ENCODE measurements at regions not wholly inside any gene's neighbourhood (a gene's known extent, or its start where the extent isn't known, plus 50 kb on each side); places are given as distances from the start of the nearest gene placed in this dataset.

- in situ Hi-C loops (cut with HindIII; ENCODE audit: low pct_unique_long_range_greater_than_20kb, low sequenced_read_pairs), result no loop called here
- DNase-seq (ENCODE audit: low read depth, low spot score), result no peak
Measured at GRCh38 chr2:60168247-60168646, 385.2 kb downstream of the BCL11A start.

- in situ Hi-C loops (cut with HindIII; ENCODE audit: low pct_unique_long_range_greater_than_20kb, low sequenced_read_pairs), result no loop called here
- DNase-seq (ENCODE audit: low read depth, low spot score), result no peak
Measured at GRCh38 chr2:60167089-60167488, 386.4 kb downstream of the BCL11A start.

- in situ Hi-C loops (cut with HindIII; ENCODE audit: low pct_unique_long_range_greater_than_20kb, low sequenced_read_pairs), result no loop called here
- no peak for DNase-seq (ENCODE audit: low read depth, low spot score)
Measured at GRCh38 chr2:60163691-60164090, 389.8 kb downstream of the BCL11A start.

- in situ Hi-C loops (cut with HindIII; ENCODE audit: low pct_unique_long_range_greater_than_20kb, low sequenced_read_pairs), result no loop called here
- DNase-seq (ENCODE audit: low read depth, low spot score), result no peak
Measured at GRCh38 chr2:60159519-60159918, 393.9 kb downstream of the BCL11A start.

GRCh38 chr2:60158262-60158661, 395.2 kb downstream of the BCL11A start:
- no peak for DNase-seq (ENCODE audit: low read depth, low spot score)
- in situ Hi-C loops (cut with HindIII; ENCODE audit: low pct_unique_long_range_greater_than_20kb, low sequenced_read_pairs), result no loop called here

- in situ Hi-C loops (cut with HindIII; ENCODE audit: low pct_unique_long_range_greater_than_20kb, low sequenced_read_pairs), result no loop called here
- no peak for DNase-seq (ENCODE audit: low read depth, low spot score)
Measured at GRCh38 chr2:60157283-60157682, 396.2 kb downstream of the BCL11A start.

- in situ Hi-C loops (cut with HindIII; ENCODE audit: low pct_unique_long_range_greater_than_20kb, low sequenced_read_pairs), result no loop called here
- no peak for DNase-seq (ENCODE audit: low read depth, low spot score)
Measured at GRCh38 chr2:60154142-60154541, 399.3 kb downstream of the BCL11A start.

- in situ Hi-C loops (cut with HindIII; ENCODE audit: low pct_unique_long_range_greater_than_20kb, low sequenced_read_pairs), result no loop called here
- DNase-seq (ENCODE audit: low read depth, low spot score), result peak; percentile 72
Measured at GRCh38 chr2:60152226-60152833, 401.1 kb downstream of the BCL11A start.

GRCh38 chr2:60149176-60149575, 404.3 kb downstream of the BCL11A start:
- in situ Hi-C loops (cut with HindIII; ENCODE audit: low pct_unique_long_range_greater_than_20kb, low sequenced_read_pairs), result no loop called here
- no peak for DNase-seq (ENCODE audit: low read depth, low spot score)

- DNase-seq (ENCODE audit: low read depth, low spot score), result no peak
- in situ Hi-C loops (cut with HindIII; ENCODE audit: low pct_unique_long_range_greater_than_20kb, low sequenced_read_pairs), result no loop called here
Measured at GRCh38 chr2:60148716-60149115, 404.7 kb downstream of the BCL11A start.

GRCh38 chr2:60140185-60140584, 413.3 kb downstream of the BCL11A start:
- no peak for DNase-seq (ENCODE audit: low read depth, low spot score)
- in situ Hi-C loops (cut with HindIII; ENCODE audit: low pct_unique_long_range_greater_than_20kb, low sequenced_read_pairs), result no loop called here

GRCh38 chr2:60136913-60137312, 416.5 kb downstream of the BCL11A start:
- in situ Hi-C loops (cut with HindIII; ENCODE audit: low pct_unique_long_range_greater_than_20kb, low sequenced_read_pairs), result no loop called here
- no peak for DNase-seq (ENCODE audit: low read depth, low spot score)

GRCh38 chr2:60127191-60127590, 426.3 kb downstream of the BCL11A start:
- DNase-seq (ENCODE audit: low read depth, low spot score), result no peak
- in situ Hi-C loops (cut with HindIII; ENCODE audit: low pct_unique_long_range_greater_than_20kb, low sequenced_read_pairs), result no loop called here

- DNase-seq (ENCODE audit: low read depth, low spot score), result no peak
- in situ Hi-C loops (cut with HindIII; ENCODE audit: low pct_unique_long_range_greater_than_20kb, low sequenced_read_pairs), result no loop called here
Measured at GRCh38 chr2:60125611-60126426, 427.6 kb downstream of the BCL11A start.

GRCh38 chr2:60119778-60120177, 433.7 kb downstream of the BCL11A start:
- DNase-seq (ENCODE audit: low read depth, low spot score), result peak; percentile 16
- in situ Hi-C loops (cut with HindIII; ENCODE audit: low pct_unique_long_range_greater_than_20kb, low sequenced_read_pairs), result no loop called here

GRCh38 chr2:60118917-60119316, 434.5 kb downstream of the BCL11A start:
- DNase-seq (ENCODE audit: low read depth, low spot score), result no peak
- in situ Hi-C loops (cut with HindIII; ENCODE audit: low pct_unique_long_range_greater_than_20kb, low sequenced_read_pairs), result no loop called here

- peak; percentile 45 for DNase-seq (ENCODE audit: low read depth, low spot score)
- in situ Hi-C loops (cut with HindIII; ENCODE audit: low pct_unique_long_range_greater_than_20kb, low sequenced_read_pairs), result no loop called here
Measured at GRCh38 chr2:60118061-60118460, 435.4 kb downstream of the BCL11A start.

- in situ Hi-C loops (cut with HindIII; ENCODE audit: low pct_unique_long_range_greater_than_20kb, low sequenced_read_pairs), result no loop called here
- DNase-seq (ENCODE audit: low read depth, low spot score), result peak; percentile 49
Measured at GRCh38 chr2:60116161-60116875, 437.1 kb downstream of the BCL11A start.

- peak; percentile 11 for DNase-seq (ENCODE audit: low read depth, low spot score)
- in situ Hi-C loops (cut with HindIII; ENCODE audit: low pct_unique_long_range_greater_than_20kb, low sequenced_read_pairs), result no loop called here
Measured at GRCh38 chr2:60109744-60110143, 443.7 kb downstream of the BCL11A start.
